NCI-H345 treated with DMSO at 0.1 percent for 48 hours (cell line): ENCODE measurements at regions not wholly inside any gene's neighbourhood (a gene's known extent, or its start where the extent isn't known, plus 50 kb on each side); places are given as distances from the start of the nearest gene placed in this dataset.

Experiments
- DNase-seq: peaks from one replicate; lab custom pipeline; 2025; ENCODE audit not compliant: unreplicated experiment; lab: John Stamatoyannopoulos, UW

GRCh38 chr2:43039376-43040080, 186.9 kb downstream of the ZFP36L2 start:
- no peak for DNase-seq

- no peak for DNase-seq
Observed at GRCh38 chr2:43038696-43039094, 187.7 kb downstream of the ZFP36L2 start.

GRCh38 chr2:43038034-43038695, 188.2 kb downstream of the ZFP36L2 start:
- no peak for DNase-seq

- no peak for DNase-seq
Observed at GRCh38 chr2:43035922-43036321, 190.5 kb downstream of the ZFP36L2 start.

- DNase-seq = no peak
Observed at GRCh38 chr2:43034921-43035320, 191.5 kb downstream of the ZFP36L2 start.

- DNase-seq = no peak
Observed at GRCh38 chr2:43034242-43034619, 192.2 kb downstream of the ZFP36L2 start.

- DNase-seq = no peak
Observed at GRCh38 chr2:43033466-43034241, 192.8 kb downstream of the ZFP36L2 start.

GRCh38 chr2:43033016-43033270, 193.5 kb downstream of the ZFP36L2 start:
- no peak for DNase-seq

- no peak for DNase-seq
Observed at GRCh38 chr2:43032213-43033015, 194.0 kb downstream of the ZFP36L2 start.

- DNase-seq = no peak
Observed at GRCh38 chr2:43031471-43032212, 194.8 kb downstream of the ZFP36L2 start.

- DNase-seq = no peak
Observed at GRCh38 chr2:43030551-43031307, 195.7 kb downstream of the ZFP36L2 start.

GRCh38 chr2:43029186-43029585, 197.2 kb downstream of the ZFP36L2 start:
- no peak for DNase-seq

GRCh38 chr2:43028188-43028587, 198.2 kb downstream of the ZFP36L2 start:
- no peak for DNase-seq

- no peak for DNase-seq
Observed at GRCh38 chr2:43027097-43027873, 199.1 kb downstream of the ZFP36L2 start.

GRCh38 chr2:43026426-43027096, 199.8 kb downstream of the ZFP36L2 start:
- DNase-seq = no peak

GRCh38 chr2:43025709-43026295, 200.6 kb downstream of the ZFP36L2 start:
- DNase-seq = no peak

GRCh38 chr2:43024515-43025011, 201.8 kb downstream of the ZFP36L2 start:
- no peak for DNase-seq
